ENCODE measurements at regions not wholly inside any gene's neighbourhood (a gene's known extent, or its start where the extent isn't known, plus 50 kb on each side); places are given as distances from the start of the nearest gene placed in this dataset.

GRCh38 chr19:32097011-32097410 lies 248.4 kb upstream of the ZNF507 start:
- H2BK15ac ChIP-seq (ENCODE audit: low read length), result no peak overlapping the region
- H2AFZ ChIP-seq (ENCODE audit: low read length), result no peak overlapping the region
- no peaks in the 10 kb centered on the region for H3K79me1 ChIP-seq (ENCODE audit: low read depth, low read length)
- no peak overlapping the region for H3K23ac ChIP-seq (ENCODE audit: insufficient read length)
- no peak overlapping the region for H2BK5ac ChIP-seq (ENCODE audit: low read depth, low read length)
- H2BK120ac ChIP-seq (replicated peaks; ENCODE audit: low read depth, low read length), result no peak overlapping the region
- no peaks in the 10 kb centered on the region for H3K79me2 ChIP-seq (ENCODE audit: control insufficient read depth in 1 of 2, insufficient read depth in 2 of 2, low read length in 2 of 2)
- no peak overlapping the region for H4K8ac ChIP-seq (ENCODE audit: extremely low read depth, insufficient read depth, low read length)
- no peaks in the 10 kb centered on the region for H4K20me1 ChIP-seq (replicated peaks in 1 of 2; ENCODE audit: control insufficient read depth in 1 of 2, insufficient read depth in 2 of 2, low read length in 2 of 2)
- no peak overlapping the region for H3K4me2 ChIP-seq (ENCODE audit: insufficient read depth in 1 of 2, low read depth in 2 of 2, low read length in 2 of 2)
- H3K9me3 ChIP-seq (ENCODE audit: insufficient read depth in 2 of 2, low read depth in 1 of 2, low read length in 1 of 2), result peaks cover 11 to 15% of the 10 kb centered on the region in 2 experiments
- no peak overlapping the region for H3K4ac ChIP-seq (replicated peaks; ENCODE audit: insufficient read length, low read depth, low read length)
- CTCF ChIA-PET (ENCODE audit: partially characterized antibody), result no interaction called here
- H3K9ac ChIP-seq (replicated peaks in 1 of 4; ENCODE audit: extremely low read depth in 1 of 4, low read depth in 3 of 4, low read length in 3 of 4), result no peak overlapping the region
- DNase-seq (ENCODE audit: low read depth in 1 of 2, low spot score in 2 of 2) (no peak), FAIRE-seq (no peak)
- no peak overlapping the region for H4K5ac ChIP-seq (ENCODE audit: insufficient read length, low read depth, low read length)
- peaks cover 0 to 4% (median 0%) of the 10 kb centered on the region in 4 experiments; a peak in 1 of 8 replicates for H3K36me3 ChIP-seq (ENCODE audit: control insufficient read depth in 2 of 4, insufficient read depth in 4 of 4, low read length in 3 of 4)
- H2AK5ac ChIP-seq (ENCODE audit: low read depth, low read length), result no peak overlapping the region
- WGBS, 2 experiments (ENCODE audit: extremely low coverage in 1 of 2, insufficient coverage in 1 of 2, insufficient read length in 1 of 2, insufficient replicate concordance in 2 of 2, low coverage in 1 of 2, low lambda C conversion rate in 2 of 2, missing lambda C conversion rate in 1 of 2), result 92% methylated on average over 4 of the region's 4 CpGs; no CpG with 5 or more reads in 1 of the 2 experiments
- no peak overlapping the region for H3K4me3 ChIP-seq (ENCODE audit: extremely low read depth in 1 of 4, insufficient read depth in 2 of 4, low read depth in 3 of 4, low read length in 4 of 4)
- H3K14ac ChIP-seq (ENCODE audit: insufficient read length), result no peak overlapping the region
- H3K27ac ChIP-seq (ENCODE audit: low read depth, low read length), result no peak overlapping the region
- no peak overlapping the region for H2BK12ac ChIP-seq (ENCODE audit: low read depth, low read length)
- POLR2A ChIA-PET (ENCODE audit: partially characterized antibody), result no interaction called here
- peak overlapping the region; percentile 9 for H4K91ac ChIP-seq (replicated peaks; ENCODE audit: insufficient read length, low read length)
- no peaks in the 10 kb centered on the region for H3K27me3 ChIP-seq (replicated peaks in 1 of 4; ENCODE audit: control insufficient read depth in 3 of 4, extremely low read depth in 1 of 4, insufficient read depth in 3 of 4, low read length in 3 of 4)
- H2BK20ac ChIP-seq (ENCODE audit: low read length), result no peak overlapping the region
- H3K18ac ChIP-seq (ENCODE audit: extremely low read depth, low read length), result no peak overlapping the region
- H3K4me1 ChIP-seq (replicated peaks in 1 of 4; ENCODE audit: control insufficient read depth in 3 of 4, insufficient read depth in 4 of 4, low read length in 3 of 4), result peaks cover 0 to 6% (median 2%) of the 10 kb centered on the region in 4 experiments; a peak in 2 of 7 replicates
- H3K23me2 ChIP-seq (ENCODE audit: low read depth, low read length), result no peaks in the 10 kb centered on the region; the same call in 1 of the 2 replicates
- H3K56ac ChIP-seq (replicated peaks; ENCODE audit: insufficient read length, low read depth, low read length), result no peak overlapping the region
- no peak for TF ChIP-seq RFX5 (IDR thresholded peaks at IDR 0.05; ENCODE audit: borderline replicate concordance, low read depth, low read length)
- no peak for TF ChIP-seq TCF12 (IDR thresholded peaks at IDR 0.05; ENCODE audit: low read depth, low read length)
- no peak for TF ChIP-seq CHD1 (IDR thresholded peaks at IDR 0.05; ENCODE audit: low read depth, low read length)
- no peak for TF ChIP-seq CEBPB (IDR thresholded peaks at IDR 0.05; ENCODE audit: low read depth, low read length)
- no peak for TF ChIP-seq ASH2L (IDR thresholded peaks at IDR 0.05; ENCODE audit: low read length)
- no peak for TF ChIP-seq SAP30 (IDR thresholded peaks at IDR 0.05; ENCODE audit: insufficient read depth, insufficient replicate concordance, low read length)
- no peak for TF ChIP-seq USF2 (IDR thresholded peaks at IDR 0.05; ENCODE audit: low read length)
- TF ChIP-seq JUN (IDR thresholded peaks at IDR 0.05; ENCODE audit: low read depth, low read length), result no peak
- no peak for TF ChIP-seq CREB1 (IDR thresholded peaks at IDR 0.05)
